ENCODE measurements at regions not wholly inside any gene's neighbourhood (a gene's known extent, or its start where the extent isn't known, plus 50 kb on each side); places are given as distances from the start of the nearest gene placed in this dataset.

GRCh38 chr14:46087604-46088003 lies 564.0 kb downstream of the RPL10L start:
- TF ChIP-seq USF2 (IDR thresholded peaks at IDR 0.05; ENCODE audit: low read depth, low read length) (no peak), POLR2A (IDR thresholded peaks at IDR 0.05; ENCODE audit: low read depth, low read length) (no peak), MAFK (IDR thresholded peaks at IDR 0.05; ENCODE audit: low read depth, low read length) (no peak), CTCF (conservative IDR thresholded peaks at IDR 0.05; ENCODE audit: low read depth, low read length) (no peak), MXI1 (IDR thresholded peaks at IDR 0.05; ENCODE audit: borderline replicate concordance, low read depth, low read length) (no peak), NFE2L2 (IDR thresholded peaks at IDR 0.05; ENCODE audit: low read depth, low read length) (no peak), MAZ (IDR thresholded peaks at IDR 0.05; ENCODE audit: borderline replicate concordance, low read depth, low read length) (no peak), FOS (IDR thresholded peaks at IDR 0.05; ENCODE audit: low read depth, low read length) (no peak), CEBPB (IDR thresholded peaks at IDR 0.05; ENCODE audit: low read depth, low read length) (no peak), RAD21 (IDR thresholded peaks at IDR 0.05; ENCODE audit: low read length) (no peak), RCOR1 (IDR thresholded peaks at IDR 0.05; ENCODE audit: insufficient replicate concordance, low read length) (no peak)
- TF ChIP-seq, protein P1, sequence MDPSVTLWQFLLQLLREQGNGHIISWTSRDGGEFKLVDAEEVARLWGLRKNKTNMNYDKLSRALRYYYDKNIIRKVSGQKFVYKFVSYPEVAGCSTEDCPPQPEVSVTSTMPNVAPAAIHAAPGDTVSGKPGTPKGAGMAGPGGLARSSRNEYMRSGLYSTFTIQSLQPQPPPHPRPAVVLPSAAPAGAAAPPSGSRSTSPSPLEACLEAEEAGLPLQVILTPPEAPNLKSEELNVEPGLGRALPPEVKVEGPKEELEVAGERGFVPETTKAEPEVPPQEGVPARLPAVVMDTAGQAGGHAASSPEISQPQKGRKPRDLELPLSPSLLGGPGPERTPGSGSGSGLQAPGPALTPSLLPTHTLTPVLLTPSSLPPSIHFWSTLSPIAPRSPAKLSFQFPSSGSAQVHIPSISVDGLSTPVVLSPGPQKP (IDR thresholded peaks at IDR 0.05; ENCODE audit: borderline replicate concordance, low read depth, low read length): no peak
